ENCODE measurements at regions not wholly inside any gene's neighbourhood (a gene's known extent, or its start where the extent isn't known, plus 50 kb on each side); places are given as distances from the start of the nearest gene placed in this dataset.

GRCh38 chr20:24212494-24212893 lies 223.9 kb upstream of the GGTLC1 start:
- ATAC-seq (no peak), DNase-seq (ENCODE audit: extremely low read depth in 1 of 4, low spot score in 3 of 4) (no peak), FAIRE-seq (no peak)
- in situ Hi-C loops (cut with MboI) = no loop called here
- 0% methylated on average over 8 of the region's 10 CpGs for WGBS (ENCODE audit: insufficient coverage, low coverage, missing lambda C conversion rate)
- BruUV-seq (replicated peaks) = no TSS peak
- Histone ChIP-seq H3K9me1 (ENCODE audit: control insufficient read depth, insufficient read depth, low read length) (no peaks in the 10 kb centered on the region), H2AFZ (ENCODE audit: low read depth, low read length) (no peak overlapping the region), H3K27me3 (ENCODE audit: control insufficient read depth in 2 of 2, insufficient read depth in 2 of 2, low read length in 2 of 2) (no peaks in the 10 kb centered on the region; a peak in 1 of 5 replicates), H3K79me2 (ENCODE audit: control insufficient read depth, insufficient read depth, low read length) (no peaks in the 10 kb centered on the region), H3K4me2 (ENCODE audit: insufficient read depth, low read length) (no peak overlapping the region), H3K9me3 (replicated peaks; ENCODE audit: control insufficient read depth, insufficient read depth, low read depth, low read length) (no peaks in the 10 kb centered on the region), H3K36me3 (ENCODE audit: control insufficient read depth, insufficient read depth, low read length) (no peaks in the 10 kb centered on the region), H3K4me3 (no peak overlapping the region), H3K9ac (ENCODE audit: insufficient read depth in 1 of 2, low read depth in 2 of 2, low read length in 2 of 2) (no peak overlapping the region), H3K4me1 (replicated peaks in 1 of 2; ENCODE audit: control insufficient read depth in 2 of 2, insufficient read depth in 2 of 2, low read length in 2 of 2) (no peaks in the 10 kb centered on the region), H4K20me1 (replicated peaks; ENCODE audit: control insufficient read depth, insufficient read depth, low read length) (no peaks in the 10 kb centered on the region), H3K27ac (ENCODE audit: extremely low read depth, low read depth, low read length) (no peak overlapping the region)
- no peak for TF ChIP-seq ETV6 (IDR thresholded peaks at IDR 0.05; ENCODE audit: borderline replicate concordance in 1 of 2, low read depth in 2 of 2, low read length in 1 of 2)
- no peak for TF ChIP-seq ETV6 (CRISPR knock-in tag; IDR thresholded peaks at IDR 0.05; ENCODE audit: borderline replicate concordance)
- no peak for TF ChIP-seq TGIF2 (CRISPR knock-in tag; IDR thresholded peaks at IDR 0.05)
- TF ChIP-seq MBD2 (IDR thresholded peaks at IDR 0.05; ENCODE audit: borderline replicate concordance, low read depth) = no peak
- no peak for TF ChIP-seq NBN (IDR thresholded peaks at IDR 0.05; ENCODE audit: low read depth)
- TF ChIP-seq CBFB (CRISPR knock-in tag; IDR thresholded peaks at IDR 0.05) = no peak
- no peak for TF ChIP-seq ZNF655 (CRISPR knock-in tag; IDR thresholded peaks at IDR 0.05)
- no peak for TF ChIP-seq MTA2 (IDR thresholded peaks at IDR 0.05; ENCODE audit: low read depth)
- no peak for TF ChIP-seq ZC3H8 (IDR thresholded peaks at IDR 0.05)
- TF ChIP-seq ZBTB12 (CRISPR knock-in tag; IDR thresholded peaks at IDR 0.05) = no peak
- CTCF ChIA-PET (ENCODE audit: low intra/inter-chr PET ratio) = no interaction called here
- intact Hi-C loops (cut with micrococcal nuclease) = no loop called here
- POLR2A ChIA-PET = no interaction called here

Data from K562 (cell line).